H1 (cell line): ENCODE measurements at regions not wholly inside any gene's neighbourhood (a gene's known extent, or its start where the extent isn't known, plus 50 kb on each side); places are given as distances from the start of the nearest gene placed in this dataset.

Source experiments
- CREB1 ChIP-seq: IDR thresholded peaks from 2 replicates; pipeline ENCODE4 v1.6.1; 2012; ENCODE audit warnings: inconsistent platforms
- HDAC2 ChIP-seq, 2 experiments: fragments of 300-600 bp in 1 of 2; sonication (generic) in 1 of 2; IDR thresholded peaks; 2 replicates each; pipeline ENCODE4 v1.6.1; 2011 to 2012; ENCODE audit warnings: low read depth in 2 of 2, low read length in 2 of 2, mild to moderate bottlenecking in 2 of 2, moderate library complexity in 2 of 2, borderline replicate concordance in 1 of 2, inconsistent platforms in 1 of 2
- POU5F1 ChIP-seq: IDR thresholded peaks from 2 replicates; pipeline ENCODE4 v1.6.1; 2011; ENCODE audit warnings: low read depth, mild to moderate bottlenecking, low read length, moderate library complexity
- RNF2 ChIP-seq: fragments of 200-900, 300-1000 bp; sonication (generic); IDR thresholded peaks from 2 replicates; pipeline ENCODE4 v1.7.1; 2016; ENCODE audit warnings: borderline replicate concordance, low read depth, mild to moderate bottlenecking, antibody characterized with exemption, low read length; ENCODE audit not compliant: poor library complexity, severe bottlenecking; ENCODE audit errors: missing control alignments
- TF ChIP-seq, protein P1 (sequence below), 3 experiments: IDR thresholded peaks; 1 replicate in 2 of 3; 2 replicates in 1 of 3; pipeline versions ENCODE4 v1.5.1 to v1.6.1; 2011; ENCODE audit warnings: low read length in 3 of 3, mild to moderate bottlenecking in 3 of 3, inconsistent platforms in 2 of 3, low read depth in 1 of 3, moderate library complexity in 1 of 3; ENCODE audit not compliant: insufficient read depth in 1 of 3; ENCODE audit errors: control extremely low read depth in 1 of 3
- TF ChIP-seq, protein P2 (sequence below): IDR thresholded peaks from 2 replicates; pipeline ENCODE4 v1.6.1; 2011; ENCODE audit warnings: low read length, improper control_type of control experiment

DNA sequence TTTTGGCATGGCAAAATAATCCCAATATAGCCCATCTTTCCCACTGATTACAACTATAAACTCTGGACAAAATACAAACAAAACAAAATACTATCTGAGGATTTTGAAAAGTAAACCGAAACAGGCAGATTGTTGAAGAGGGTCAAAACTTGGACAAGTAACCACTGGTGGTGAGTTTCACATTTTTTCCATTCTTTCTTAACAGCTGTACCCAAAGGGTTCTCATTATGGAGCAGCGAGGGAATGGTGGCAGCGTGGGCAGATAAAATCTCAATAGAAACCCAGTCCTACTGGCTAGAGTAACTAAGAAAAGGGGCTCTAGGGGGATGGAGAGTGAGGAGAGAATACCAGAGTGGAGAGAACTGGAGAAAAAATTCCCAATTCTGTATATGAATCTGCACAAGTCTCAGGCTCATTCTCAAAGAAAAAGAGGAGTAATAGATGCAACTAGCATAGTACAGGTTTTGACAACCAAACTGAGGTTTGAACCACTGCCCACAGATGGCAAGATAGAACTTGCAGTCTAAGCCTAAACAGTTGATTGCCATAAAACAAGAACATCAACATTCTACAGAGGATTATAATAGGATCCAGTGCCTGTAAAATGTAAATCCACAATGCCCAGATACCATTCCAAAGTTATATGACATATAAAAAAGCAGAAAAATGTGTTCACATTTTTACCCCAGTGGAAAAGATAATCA is 284.5 kb downstream of the KCNRG start (continued):
- TF ChIP-seq HDAC2 (IDR thresholded peaks at IDR 0.05; ENCODE audit: borderline replicate concordance in 1 of 2, low read depth in 2 of 2, low read length in 2 of 2), result no peak
- TF ChIP-seq, protein P1, sequence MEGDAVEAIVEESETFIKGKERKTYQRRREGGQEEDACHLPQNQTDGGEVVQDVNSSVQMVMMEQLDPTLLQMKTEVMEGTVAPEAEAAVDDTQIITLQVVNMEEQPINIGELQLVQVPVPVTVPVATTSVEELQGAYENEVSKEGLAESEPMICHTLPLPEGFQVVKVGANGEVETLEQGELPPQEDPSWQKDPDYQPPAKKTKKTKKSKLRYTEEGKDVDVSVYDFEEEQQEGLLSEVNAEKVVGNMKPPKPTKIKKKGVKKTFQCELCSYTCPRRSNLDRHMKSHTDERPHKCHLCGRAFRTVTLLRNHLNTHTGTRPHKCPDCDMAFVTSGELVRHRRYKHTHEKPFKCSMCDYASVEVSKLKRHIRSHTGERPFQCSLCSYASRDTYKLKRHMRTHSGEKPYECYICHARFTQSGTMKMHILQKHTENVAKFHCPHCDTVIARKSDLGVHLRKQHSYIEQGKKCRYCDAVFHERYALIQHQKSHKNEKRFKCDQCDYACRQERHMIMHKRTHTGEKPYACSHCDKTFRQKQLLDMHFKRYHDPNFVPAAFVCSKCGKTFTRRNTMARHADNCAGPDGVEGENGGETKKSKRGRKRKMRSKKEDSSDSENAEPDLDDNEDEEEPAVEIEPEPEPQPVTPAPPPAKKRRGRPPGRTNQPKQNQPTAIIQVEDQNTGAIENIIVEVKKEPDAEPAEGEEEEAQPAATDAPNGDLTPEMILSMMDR (IDR thresholded peaks at IDR 0.05; ENCODE audit: control extremely low read depth in 1 of 3, insufficient read depth in 1 of 3, low read depth in 1 of 3, low read length in 3 of 3), result no peak
- TF ChIP-seq RNF2, result no peak
- TF ChIP-seq, protein P2, sequence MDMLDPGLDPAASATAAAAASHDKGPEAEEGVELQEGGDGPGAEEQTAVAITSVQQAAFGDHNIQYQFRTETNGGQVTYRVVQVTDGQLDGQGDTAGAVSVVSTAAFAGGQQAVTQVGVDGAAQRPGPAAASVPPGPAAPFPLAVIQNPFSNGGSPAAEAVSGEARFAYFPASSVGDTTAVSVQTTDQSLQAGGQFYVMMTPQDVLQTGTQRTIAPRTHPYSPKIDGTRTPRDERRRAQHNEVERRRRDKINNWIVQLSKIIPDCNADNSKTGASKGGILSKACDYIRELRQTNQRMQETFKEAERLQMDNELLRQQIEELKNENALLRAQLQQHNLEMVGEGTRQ, result no peak
- no peak for TF ChIP-seq POU5F1
- no peak for TF ChIP-seq CREB1
